Ramos (cell line): ENCODE measurements at regions not wholly inside any gene's neighbourhood (a gene's known extent, or its start where the extent isn't known, plus 50 kb on each side); places are given as distances from the start of the nearest gene placed in this dataset.

Experiments
- in situ Hi-C: fragments of 300-500 bp; cut with MboI; formaldehyde crosslinking; loops from one replicate; pipeline ENCODE4 v1.14.3; 2022; ENCODE audit warnings: low sequenced_read_pairs; ENCODE audit not compliant: unreplicated experiment

DNA sequence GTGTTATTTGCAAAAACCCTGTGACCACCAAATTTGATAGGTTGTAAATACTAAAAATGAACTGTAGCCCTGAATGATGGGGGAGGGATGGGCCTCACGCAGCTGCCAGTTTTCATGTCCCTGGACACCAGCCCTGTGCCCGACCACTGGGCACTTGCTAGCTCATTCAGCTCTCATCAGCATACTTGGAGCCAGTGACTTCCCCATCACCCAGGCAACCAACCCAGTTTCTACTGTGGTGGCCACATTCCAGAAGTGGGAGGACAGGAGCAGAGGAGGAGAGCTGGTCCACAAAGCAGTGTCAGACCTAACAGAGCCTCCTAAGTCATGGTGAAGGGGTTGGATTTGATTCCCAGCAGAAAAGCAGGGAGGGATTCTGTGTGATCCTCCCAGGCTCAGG is 128.2 kb downstream of the CPEB2 start:
- in situ Hi-C loops, result no loop called here

DNA sequence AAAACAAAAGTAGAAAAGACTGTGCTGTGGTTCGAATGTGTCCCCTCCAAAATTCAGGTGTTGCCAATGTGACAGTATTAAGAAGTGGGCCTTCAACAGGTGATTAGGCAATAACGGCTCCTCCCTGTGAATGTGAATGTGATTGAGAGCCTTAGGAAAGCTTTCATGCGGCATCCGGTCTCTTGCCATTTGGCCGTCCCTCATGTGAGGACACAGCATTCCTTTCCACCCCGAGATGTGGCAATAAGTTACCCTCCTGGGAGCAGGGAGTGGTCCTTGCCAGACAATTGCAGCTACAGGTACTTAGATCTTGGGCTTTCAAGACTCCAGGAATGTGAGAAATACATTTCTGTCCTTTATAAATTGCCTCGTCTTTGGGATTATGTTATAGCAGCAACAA is 129.3 kb downstream of the CPEB2 start:
- in situ Hi-C loops, result no loop called here

- in situ Hi-C loops, result no loop called here
These were observed 130.5 kb downstream of the CPEB2 start for GRCh38 chr4:15132739-15133138.

- in situ Hi-C loops, result no loop called here
These were observed 137.3 kb downstream of the CPEB2 start for GRCh38 chr4:15139599-15139998.

GRCh38 chr4:15142201-15142600 is 139.9 kb downstream of the CPEB2 start:
- in situ Hi-C loops, result no loop called here

DNA sequence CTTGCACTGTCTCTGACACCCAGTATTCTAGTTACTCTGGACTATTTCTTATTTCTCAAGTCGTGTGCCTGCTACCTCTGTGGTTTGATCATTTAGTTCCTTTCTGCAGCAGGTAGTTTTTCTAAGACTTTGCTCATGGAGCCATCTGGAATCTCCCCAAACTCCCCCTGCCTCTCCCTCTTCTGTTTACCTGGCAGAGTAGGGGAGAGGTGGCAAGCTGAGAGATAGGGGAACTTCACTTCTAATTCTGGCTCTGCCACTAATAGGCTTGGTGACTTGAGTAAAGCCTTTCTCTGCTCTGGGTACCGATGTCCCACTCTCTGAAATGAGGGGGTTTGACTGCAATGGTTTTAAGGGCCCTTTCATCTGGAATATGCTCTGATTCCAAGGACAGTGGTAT is 141.3 kb downstream of the CPEB2 start:
- in situ Hi-C loops, result no loop called here

DNA sequence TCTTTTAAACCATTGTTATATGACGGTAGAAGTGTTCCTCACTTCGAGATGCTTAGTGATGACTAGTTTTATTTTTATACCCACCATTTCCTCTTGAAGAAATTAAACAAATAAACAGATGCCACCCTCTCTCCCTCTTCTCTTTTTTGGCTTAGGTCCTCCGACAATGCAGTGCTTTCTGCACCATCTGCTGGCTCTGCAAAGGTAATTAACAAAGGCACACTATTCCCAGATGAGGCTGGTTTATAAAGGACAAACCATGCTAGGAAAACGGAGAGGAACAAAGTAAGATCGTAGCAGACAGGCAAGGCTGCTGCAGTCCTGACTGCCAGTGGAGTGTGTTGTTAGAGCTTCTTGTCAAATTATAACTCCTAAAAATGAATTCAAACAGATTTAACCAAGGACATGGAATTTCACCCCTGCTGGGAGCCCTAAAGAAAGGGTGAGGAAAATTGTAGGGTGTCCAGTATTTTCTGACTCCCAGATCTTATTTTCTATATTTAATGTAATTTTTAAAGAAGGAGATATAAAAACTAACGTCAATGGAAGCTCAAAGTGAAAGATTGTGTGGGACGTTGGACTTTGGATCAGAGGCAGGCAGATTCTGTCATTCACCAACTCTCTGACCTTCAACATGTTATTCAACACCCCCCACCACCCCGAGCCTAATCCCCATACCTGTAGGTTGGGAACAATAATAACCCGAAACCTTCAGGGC is 142.1 kb downstream of the CPEB2 start:
- in situ Hi-C loops, result no loop called here

GRCh38 chr4:15144967-15145295 is 142.7 kb downstream of the CPEB2 start:
- in situ Hi-C loops, result no loop called here

DNA sequence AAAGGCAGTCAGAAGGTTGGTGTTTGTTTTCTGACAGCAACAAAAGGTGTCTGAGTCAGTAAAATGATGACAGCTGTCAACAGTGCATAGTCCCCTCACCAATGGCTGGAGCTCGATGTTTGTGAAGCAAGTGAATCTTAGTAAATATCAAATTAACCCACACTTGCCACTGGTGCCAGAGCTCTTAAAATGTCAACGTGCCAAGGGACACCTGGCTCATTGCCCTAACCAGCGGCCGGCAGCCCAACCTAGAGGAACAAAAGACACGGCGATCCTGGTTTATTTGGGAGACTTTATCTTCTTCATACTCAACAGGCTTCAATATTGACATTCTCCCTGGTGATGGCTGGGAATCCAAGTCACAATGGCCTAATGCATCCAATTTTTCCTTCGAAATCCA is 143.4 kb downstream of the CPEB2 start:
- in situ Hi-C loops, result no loop called here

GRCh38 chr4:15147714-15148113 is 145.4 kb downstream of the CPEB2 start:
- in situ Hi-C loops, result no loop called here

DNA sequence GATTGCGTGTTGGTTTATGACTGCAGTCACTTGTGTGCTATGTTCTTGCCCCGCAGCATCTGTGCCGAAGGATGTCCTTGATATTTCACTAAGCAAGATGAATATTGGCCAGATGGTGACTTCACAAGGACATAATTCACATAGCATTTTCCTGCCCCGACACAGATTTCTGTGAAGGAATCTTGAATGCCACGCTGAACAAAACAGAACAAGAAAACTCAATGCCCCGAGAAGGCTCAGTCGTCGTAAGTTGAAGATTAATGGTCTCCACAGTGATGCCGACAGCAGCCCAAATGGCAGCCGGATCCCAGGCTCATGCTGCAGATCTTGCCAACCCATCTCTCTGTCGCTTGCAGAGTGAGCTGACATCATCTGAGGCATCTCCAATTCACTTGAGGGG is 145.9 kb downstream of the CPEB2 start:
- in situ Hi-C loops, result no loop called here

DNA sequence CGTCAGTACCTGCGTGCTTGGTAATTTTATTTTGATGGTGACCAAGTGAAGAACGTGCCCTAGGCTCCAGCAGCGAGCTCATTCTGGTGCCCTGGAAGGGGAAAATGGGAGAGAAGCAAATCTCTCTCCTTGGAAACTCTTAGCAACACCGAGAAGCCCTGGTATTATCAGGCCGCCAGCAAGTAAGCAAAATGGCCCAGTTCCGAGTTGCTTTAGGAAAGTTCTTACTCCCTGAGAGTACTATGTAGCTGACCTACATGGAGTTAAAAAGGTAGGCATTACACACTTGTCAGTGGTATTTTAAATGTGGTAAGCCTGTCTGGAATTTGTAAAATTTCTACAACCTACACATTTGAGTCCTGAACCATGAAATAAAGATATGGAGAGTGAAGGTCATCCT is 146.4 kb downstream of the CPEB2 start:
- in situ Hi-C loops, result no loop called here

DNA sequence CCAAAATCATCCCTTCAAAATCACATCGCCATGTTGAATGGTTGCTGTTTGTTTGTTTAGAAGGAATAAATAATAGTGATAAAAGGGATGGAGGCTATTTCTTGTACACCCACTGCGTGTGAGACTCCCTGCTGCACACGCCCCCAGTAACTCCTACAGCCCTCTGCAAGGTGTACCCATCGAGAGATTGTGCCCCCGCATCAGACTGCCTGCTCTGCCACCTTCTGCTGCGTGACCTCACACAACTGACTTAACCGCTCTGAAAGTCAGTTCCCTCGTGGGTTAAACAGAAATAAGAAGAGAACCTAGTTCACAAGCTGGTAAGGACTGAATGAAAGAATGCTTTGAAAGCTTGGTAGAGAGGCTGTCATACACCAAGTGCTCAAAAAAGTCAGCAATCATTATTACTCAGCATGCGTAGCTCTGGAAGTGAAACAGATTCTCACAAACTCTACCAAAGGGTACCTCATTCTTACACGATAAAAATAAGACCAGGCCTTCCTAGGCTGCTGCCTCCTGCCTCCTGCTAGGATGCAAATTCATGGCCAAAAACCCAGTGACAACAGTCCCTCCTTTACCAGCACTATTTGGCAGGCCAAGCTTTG is 147.1 kb downstream of the CPEB2 start:
- in situ Hi-C loops, result no loop called here

- in situ Hi-C loops, result no loop called here
These were observed 147.7 kb downstream of the CPEB2 start for GRCh38 chr4:15149839-15150592.

DNA sequence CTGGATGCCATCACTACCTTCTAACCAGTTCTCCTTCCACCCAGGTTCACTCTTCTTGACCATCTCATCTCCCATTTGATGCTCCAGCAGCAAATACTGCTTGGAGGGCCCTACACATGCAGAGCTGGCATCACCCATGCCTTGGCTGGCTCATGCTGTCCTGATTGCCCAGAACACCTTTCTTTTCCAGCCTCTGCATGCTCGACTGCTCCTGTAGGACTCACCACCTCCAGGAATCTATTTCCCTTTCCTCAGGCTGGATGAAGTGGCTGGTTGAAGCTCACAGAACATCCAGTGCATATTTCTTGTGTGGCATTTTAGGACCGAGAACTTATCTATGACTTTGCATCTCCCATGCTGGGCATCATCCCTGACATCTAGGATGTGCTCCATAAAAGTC is 148.3 kb downstream of the CPEB2 start:
- in situ Hi-C loops, result no loop called here

DNA sequence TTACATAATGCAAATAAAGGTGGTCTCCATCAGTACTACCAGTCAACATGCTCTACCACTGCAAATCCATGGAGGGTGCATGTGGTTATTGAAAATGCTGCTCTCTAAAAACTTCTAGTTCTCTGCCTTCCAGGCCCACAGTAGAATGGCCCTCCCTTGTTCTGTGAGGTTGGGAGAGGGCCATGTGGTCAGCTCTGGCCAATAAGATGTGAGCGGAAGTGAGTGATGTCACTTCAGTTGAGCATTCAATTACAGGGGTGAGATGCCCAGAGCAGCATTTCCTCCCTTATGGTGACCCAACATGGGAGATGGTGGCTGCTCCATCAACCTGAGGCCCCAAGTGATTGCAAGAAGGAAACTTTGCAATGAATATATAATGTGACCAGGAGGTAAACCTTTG is 148.8 kb downstream of the CPEB2 start:
- in situ Hi-C loops, result no loop called here

DNA sequence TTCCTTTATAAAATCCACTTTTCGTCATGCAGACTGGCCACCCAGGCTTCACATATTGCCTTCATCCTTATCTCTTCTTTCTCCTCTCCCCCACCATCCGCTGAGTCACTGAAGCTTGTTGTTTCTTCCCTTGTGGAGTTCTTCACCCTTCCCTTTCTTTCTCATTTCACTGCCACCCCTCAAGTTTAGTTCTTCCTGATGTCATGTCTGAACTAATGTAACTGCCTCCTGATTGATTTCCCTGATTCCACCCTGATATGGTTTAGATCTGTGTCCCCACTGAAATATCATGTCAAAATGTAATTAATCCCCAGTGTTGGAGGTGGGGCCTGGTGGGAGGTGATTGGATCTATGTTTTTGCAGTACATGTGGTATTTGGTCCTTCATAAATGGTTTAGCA is 151.4 kb downstream of the CPEB2 start:
- in situ Hi-C loops, result no loop called here

- in situ Hi-C loops, result no loop called here
These were observed 156.3 kb downstream of the CPEB2 start for GRCh38 chr4:15158406-15159091.

GRCh38 chr4:15159477-15160019 is 157.3 kb downstream of the CPEB2 start:
- in situ Hi-C loops, result no loop called here

GRCh38 chr4:15161439-15161838 is 159.2 kb downstream of the CPEB2 start:
- in situ Hi-C loops, result no loop called here

GRCh38 chr4:15162046-15162445 is 159.8 kb downstream of the CPEB2 start:
- in situ Hi-C loops, result no loop called here
